Endothelial cell of umbilical vein (primary cell): ENCODE measurements at regions not wholly inside any gene's neighbourhood (a gene's known extent, or its start where the extent isn't known, plus 50 kb on each side); places are given as distances from the start of the nearest gene placed in this dataset.
A peak's percentile ranks its signal among the peaks of the same experiment; 100 is the strongest.

Experiments
- BruUV-seq: library from RNA; stranded (reverse); fragments of 400-500 nt; replicated peaks from 2 replicates; lab custom pipeline; 2021; lab: Mats Ljungman, UMichigan
- CTCF ChIA-PET: fragments of 300-600, 350-600 bp; sonication (Branson Sonifier 250); formaldehyde crosslinking; loops from one replicate; lab custom pipeline; 2021; ENCODE audit warnings: antibody characterized with exemption, inconsistent platforms; lab: Charles Lee
- POLR2A ChIA-PET: fragments of 300-600, 350-600 bp; sonication (Branson Sonifier 250); formaldehyde crosslinking; loops from one replicate; lab custom pipeline; 2021; ENCODE audit warnings: antibody characterized with exemption, inconsistent platforms; lab: Charles Lee
- DNase-seq: peaks from one replicate; pipeline ENCODE4 v3.0.0-alpha.2; 2011; ENCODE audit warnings: low read depth, low spot score
- FAIRE-seq: peaks from 2 replicates; lab custom pipeline; 2011; peaks lifted over from hg19 to GRCh38; lab: Jason Lieb, UNC
- H2AFZ ChIP-seq: 2 replicates; pipeline ENCODE4 v1.6.0; 2012; ENCODE audit warnings: low read depth, low read length, control low read depth, inconsistent platforms
- H3K27ac ChIP-seq: 2 replicates; pipeline ENCODE4 v1.5.1; 2011; ENCODE audit warnings: low read depth, mild to moderate bottlenecking, control low read depth, low read length, moderate library complexity; ENCODE audit not compliant: insufficient read depth
- H3K27me3 ChIP-seq, 2 experiments: 2 replicates each; pipeline versions ENCODE4 v1.6.0 to v1.6.1; 2011; ENCODE audit warnings: low read length in 2 of 2, mixed read lengths in 1 of 2; ENCODE audit not compliant: control insufficient read depth in 2 of 2, insufficient read depth in 2 of 2
- H3K36me3 ChIP-seq, 2 experiments: 2 replicates in 1 of 2; 3 replicates in 1 of 2; pipeline ENCODE4 v1.5.1; 2011; ENCODE audit warnings: low read length in 2 of 2, mild to moderate bottlenecking in 1 of 2, moderate library complexity in 1 of 2; ENCODE audit not compliant: control insufficient read depth in 2 of 2, insufficient read depth in 2 of 2; ENCODE audit errors: extremely low read depth in 1 of 2
- H3K4me1 ChIP-seq: 3 replicates; pipeline ENCODE4 v1.5.1; 2011; ENCODE audit warnings: mild to moderate bottlenecking, low read length; ENCODE audit not compliant: control insufficient read depth, insufficient read depth; ENCODE audit errors: extremely low read depth
- H3K4me2 ChIP-seq: 2 replicates; pipeline ENCODE4 v1.6.1; 2011; ENCODE audit warnings: low read length, control low read depth, mixed read lengths; ENCODE audit not compliant: insufficient read depth
- H3K4me3 ChIP-seq, 3 experiments: fragments of 200-600 bp in 1 of 3; sonication (generic), shearing (Covaris generic) in 1 of 3; replicated peaks in 1 of 3; 2 replicates each; pipeline ENCODE4 v1.5.1; 2011 to 2016; ENCODE audit warnings: control low read depth in 3 of 3, low read length in 3 of 3, mild to moderate bottlenecking in 2 of 3, inconsistent platforms in 1 of 3, low read depth in 1 of 3, moderate library complexity in 1 of 3; ENCODE audit not compliant: insufficient read depth in 1 of 3
- H3K79me2 ChIP-seq: 2 replicates; pipeline ENCODE4 v1.6.0; 2012; ENCODE audit warnings: low read length, inconsistent platforms; ENCODE audit not compliant: control insufficient read depth, insufficient read depth
- H3K9ac ChIP-seq: replicated peaks from 2 replicates; pipeline ENCODE3; 2011; ENCODE audit warnings: low read length, control low read depth; ENCODE audit not compliant: insufficient read depth; ENCODE audit errors: extremely low read depth
- H3K9me1 ChIP-seq: replicated peaks from 3 replicates; pipeline ENCODE4 v1.6.0; 2011; ENCODE audit warnings: mild to moderate bottlenecking, low read length; ENCODE audit not compliant: control insufficient read depth, insufficient read depth; ENCODE audit errors: extremely low read depth
- H3K9me3 ChIP-seq: replicated peaks from 2 replicates; pipeline ENCODE4 v1.5.1; 2012; ENCODE audit warnings: low read length, inconsistent platforms; ENCODE audit not compliant: control insufficient read depth, insufficient read depth
- H4K20me1 ChIP-seq: replicated peaks from 2 replicates; pipeline ENCODE3; 2011; ENCODE audit warnings: mild to moderate bottlenecking, low read length; ENCODE audit not compliant: control insufficient read depth, insufficient read depth; ENCODE audit errors: extremely low read depth
- CTCF ChIP-seq, 2 donors: IDR thresholded peaks; 1 replicate in 1 of 2; 2 replicates in 1 of 2; pipeline ENCODE4 v1.5.1; 2011; ENCODE audit warnings: low read length in 2 of 2, mild to moderate bottlenecking in 2 of 2, moderate library complexity in 2 of 2, control low read depth in 1 of 2, inconsistent platforms in 1 of 2, low read depth in 1 of 2; ENCODE audit not compliant: insufficient read depth in 1 of 2; ENCODE audit errors: extremely low read depth in 1 of 2
- EZH2 ChIP-seq: IDR thresholded peaks from 2 replicates; pipeline ENCODE4 v1.6.1; 2012; ENCODE audit warnings: borderline replicate concordance, low read depth, mild to moderate bottlenecking, moderate library complexity, low read length, inconsistent platforms; ENCODE audit not compliant: severe bottlenecking
- FOS ChIP-seq: IDR thresholded peaks from 2 replicates; pipeline ENCODE4 v1.6.1; 2011; ENCODE audit warnings: mild to moderate bottlenecking, low read length, moderate library complexity, borderline replicate concordance; ENCODE audit not compliant: insufficient read depth
- GATA2 ChIP-seq: IDR thresholded peaks from 2 replicates; pipeline ENCODE4 v1.7.0; 2011; ENCODE audit warnings: low read depth, mild to moderate bottlenecking, moderate library complexity, mixed read lengths, low read length; ENCODE audit not compliant: insufficient read length, insufficient read depth
- JUN ChIP-seq: IDR thresholded peaks from 2 replicates; pipeline ENCODE4 v1.6.1; 2011; ENCODE audit warnings: borderline replicate concordance, low read depth; ENCODE audit not compliant: insufficient read length, insufficient read depth
- MAX ChIP-seq: IDR thresholded peaks from 2 replicates; pipeline ENCODE4 v1.6.1; 2011; ENCODE audit not compliant: insufficient read depth, insufficient read length
- MYC ChIP-seq: IDR thresholded peaks from one replicate; pipeline ENCODE4 v1.6.1; 2011; ENCODE audit warnings: mild to moderate bottlenecking, low read depth, low read length
- POLR2A ChIP-seq: IDR thresholded peaks from 2 replicates; pipeline ENCODE4 v1.6.1; 2012; ENCODE audit warnings: low read depth, mild to moderate bottlenecking, control low read depth, low read length
- POLR2AphosphoS5 ChIP-seq: IDR thresholded peaks from 2 replicates; pipeline ENCODE4 v1.6.1; 2012; ENCODE audit warnings: low read depth, mild to moderate bottlenecking, control low read depth, low read length, moderate library complexity; ENCODE audit not compliant: insufficient read depth
- dilution Hi-C: fragments of 300-500 bp; cut with MboI; formaldehyde crosslinking; loops from one replicate; pipeline ENCODE4 v1.15.0; 2019; ENCODE audit warnings: low sequenced_read_pairs; ENCODE audit not compliant: extremely low pct_ligation_motif_present
- intact Hi-C: fragments of 100-400 bp; cut with micrococcal nuclease; formaldehyde crosslinking; loops from one replicate; pipeline ENCODE4 v1.10.0; 2022

- dilution Hi-C loops: no loop called here
- Histone ChIP-seq H3K9ac (no peak overlapping the region), H3K27me3 (no peaks in the 10 kb centered on the region), H4K20me1 (no peaks in the 10 kb centered on the region), H3K4me3 (no peak overlapping the region), H3K36me3 (no peaks in the 10 kb centered on the region), H3K9me1 (no peaks in the 10 kb centered on the region), H3K27ac (no peak overlapping the region), H3K79me2 (no peaks in the 10 kb centered on the region), H2AFZ (no peak overlapping the region), H3K4me2 (no peak overlapping the region), H3K9me3 (no peaks in the 10 kb centered on the region), H3K4me1 (no peaks in the 10 kb centered on the region)
- BruUV-seq: no TSS peak
- CTCF ChIA-PET: no interaction called here
- FAIRE-seq: no peak
- TF ChIP-seq POLR2A (no peak), POLR2AphosphoS5 (no peak), EZH2 (no peak), MYC (no peak), CTCF (IDR thresholded peaks at IDR 0.05; ENCODE audit: extremely low read depth in 1 of 2, insufficient read depth in 1 of 2, low read depth in 1 of 2, low read length in 2 of 2) (no peak), GATA2 (no peak), MAX (no peak), FOS (no peak), JUN (no peak)
- intact Hi-C loops: no loop called here
- peak; percentile 9 for DNase-seq
- POLR2A ChIA-PET: no interaction called here
Measured at GRCh38 chr12:61993734-61994345, 266.4 kb upstream of the USP15 start.
